SU-DHL-6 (cell line): ENCODE measurements at regions not wholly inside any gene's neighbourhood (a gene's known extent, or its start where the extent isn't known, plus 50 kb on each side); places are given as distances from the start of the nearest gene placed in this dataset.

Experiments
- H2AFZ ChIP-seq: fragments of 200-600 bp; sonication (generic); 2 replicates; pipeline ENCODE4 v1.6.1; 2014; ENCODE audit warnings: low read depth, mild to moderate bottlenecking, moderate library complexity, mixed read lengths, antibody characterized with exemption, low read length; ENCODE audit not compliant: severe bottlenecking
- H3F3A ChIP-seq: fragments of 200-600 bp; shearing (Covaris generic); 2 replicates; pipeline ENCODE4 v1.6.0; 2016; ENCODE audit warnings: antibody characterized with exemption, mild to moderate bottlenecking; ENCODE audit not compliant: insufficient read depth
- H3K27ac ChIP-seq: fragments of 200-600 bp; sonication (generic); 2 replicates; pipeline ENCODE4 v1.5.1; 2016; ENCODE audit warnings: low read depth, mild to moderate bottlenecking, low read length, moderate library complexity, mixed read lengths
- H3K27me3 ChIP-seq: fragments of 200-600 bp; sonication (generic), shearing (Covaris generic); 2 replicates; pipeline ENCODE4 v1.6.0; 2014; ENCODE audit warnings: mild to moderate bottlenecking, low read length
- H3K36me3 ChIP-seq: fragments of 200-600 bp; sonication (generic); 2 replicates; pipeline ENCODE4 v1.6.1; 2014; ENCODE audit warnings: mild to moderate bottlenecking, low read length, mixed read lengths
- H3K4me2 ChIP-seq: fragments of 300-600, 200-600 bp; shearing (Covaris generic), sonication (generic); 2 replicates; pipeline ENCODE4 v1.6.0; 2014; ENCODE audit warnings: low read length, low read depth, mild to moderate bottlenecking; ENCODE audit not compliant: poor library complexity, severe bottlenecking
- H3K4me3 ChIP-seq: fragments of 200-600 bp; sonication (generic); 2 replicates; pipeline ENCODE4 v1.5.1; 2014; ENCODE audit warnings: antibody characterized with exemption, low read length, mild to moderate bottlenecking, mixed read lengths; ENCODE audit not compliant: insufficient read depth, poor library complexity, severe bottlenecking
- H3K79me2 ChIP-seq: fragments of 200-600 bp; sonication (generic); 2 replicates; pipeline ENCODE4 v1.6.1; 2014; ENCODE audit warnings: mild to moderate bottlenecking, low read length, moderate library complexity; ENCODE audit not compliant: insufficient read depth
- H3K9ac ChIP-seq: fragments of 200-600 bp; sonication (generic); 2 replicates; pipeline ENCODE4 v1.7.0; 2014; ENCODE audit warnings: mild to moderate bottlenecking, low read length
- H3K9me2 ChIP-seq: fragments of 200-600 bp; sonication (generic); replicated peaks from 2 replicates; pipeline ENCODE4 v1.6.1; 2014; ENCODE audit warnings: low read length; ENCODE audit not compliant: insufficient read depth
- H3K9me3 ChIP-seq: fragments of 200-600 bp; sonication (generic); 2 replicates; pipeline ENCODE4 v1.6.1; 2014; ENCODE audit warnings: low read length, mixed read lengths; ENCODE audit not compliant: insufficient read depth
- H4K20me1 ChIP-seq: fragments of 200-600 bp; sonication (generic); 2 replicates; pipeline ENCODE4 v1.6.1; 2014; ENCODE audit warnings: low read depth, mild to moderate bottlenecking, antibody characterized with exemption, low read length, moderate library complexity, mixed read lengths
- EZH2phosphoT487 ChIP-seq: fragments of 200-600 bp; sonication (generic), shearing (Covaris generic); conservative IDR thresholded peaks from 2 replicates; pipeline ENCODE4 v1.6.1; 2018; ENCODE audit warnings: mild to moderate bottlenecking, antibody characterized with exemption, low read length, moderate library complexity, mixed read lengths
- TF ChIP-seq, protein P1 (sequence below): fragments of 200-600 bp; sonication (generic); IDR thresholded peaks from one replicate; pipeline ENCODE4 v1.5.1; 2017; ENCODE audit warnings: antibody characterized with exemption, mild to moderate bottlenecking, low read length, moderate library complexity; ENCODE audit not compliant: insufficient read depth, poor library complexity, severe bottlenecking

DNA sequence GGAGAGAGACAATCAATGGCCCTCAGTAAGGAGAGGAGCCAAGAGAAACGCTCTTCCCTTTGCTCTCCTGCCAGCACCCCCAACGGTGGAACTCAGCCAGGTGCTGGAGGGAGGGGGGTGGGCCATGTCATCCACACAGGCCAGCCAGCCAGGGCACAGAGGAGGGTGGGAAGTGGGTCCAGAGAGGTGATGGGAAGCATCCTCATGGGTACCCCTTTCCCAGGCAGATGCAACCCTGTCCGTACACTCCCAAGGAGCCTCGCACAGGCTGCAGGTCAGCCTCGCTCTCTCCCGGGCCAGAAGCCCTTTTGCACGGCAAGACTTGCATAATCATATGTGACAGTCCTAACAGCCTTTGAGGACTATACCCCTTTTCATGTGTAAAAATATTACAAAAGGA, 142.0 kb upstream of the NAMPT start:
- Histone ChIP-seq H4K20me1 (no peaks in the 10 kb centered on the region), H3K9me2 (no peaks in the 10 kb centered on the region), H3K27me3 (no peaks in the 10 kb centered on the region; the same call in 1 of the 2 replicates), H3F3A (no peaks in the 10 kb centered on the region), H3K27ac (no peak overlapping the region), H3K36me3 (no peaks in the 10 kb centered on the region), H2AFZ (no peak overlapping the region), H3K79me2 (no peaks in the 10 kb centered on the region), H3K4me2 (no peak overlapping the region), H3K4me3 (no peak overlapping the region), H3K9ac (no peak overlapping the region), H3K9me3 (no peaks in the 10 kb centered on the region)
- no peak for TF ChIP-seq EZH2phosphoT487
- TF ChIP-seq, protein P1, sequence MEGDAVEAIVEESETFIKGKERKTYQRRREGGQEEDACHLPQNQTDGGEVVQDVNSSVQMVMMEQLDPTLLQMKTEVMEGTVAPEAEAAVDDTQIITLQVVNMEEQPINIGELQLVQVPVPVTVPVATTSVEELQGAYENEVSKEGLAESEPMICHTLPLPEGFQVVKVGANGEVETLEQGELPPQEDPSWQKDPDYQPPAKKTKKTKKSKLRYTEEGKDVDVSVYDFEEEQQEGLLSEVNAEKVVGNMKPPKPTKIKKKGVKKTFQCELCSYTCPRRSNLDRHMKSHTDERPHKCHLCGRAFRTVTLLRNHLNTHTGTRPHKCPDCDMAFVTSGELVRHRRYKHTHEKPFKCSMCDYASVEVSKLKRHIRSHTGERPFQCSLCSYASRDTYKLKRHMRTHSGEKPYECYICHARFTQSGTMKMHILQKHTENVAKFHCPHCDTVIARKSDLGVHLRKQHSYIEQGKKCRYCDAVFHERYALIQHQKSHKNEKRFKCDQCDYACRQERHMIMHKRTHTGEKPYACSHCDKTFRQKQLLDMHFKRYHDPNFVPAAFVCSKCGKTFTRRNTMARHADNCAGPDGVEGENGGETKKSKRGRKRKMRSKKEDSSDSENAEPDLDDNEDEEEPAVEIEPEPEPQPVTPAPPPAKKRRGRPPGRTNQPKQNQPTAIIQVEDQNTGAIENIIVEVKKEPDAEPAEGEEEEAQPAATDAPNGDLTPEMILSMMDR, result no peak

- no peak overlapping the region for H3K27ac ChIP-seq
- no peak overlapping the region for H3K4me2 ChIP-seq
- no peak for TF ChIP-seq EZH2phosphoT487
- TF ChIP-seq, protein P1, result no peak
Measured at GRCh38 chr7:106425017-106425719, 140.4 kb upstream of the NAMPT start.

DNA sequence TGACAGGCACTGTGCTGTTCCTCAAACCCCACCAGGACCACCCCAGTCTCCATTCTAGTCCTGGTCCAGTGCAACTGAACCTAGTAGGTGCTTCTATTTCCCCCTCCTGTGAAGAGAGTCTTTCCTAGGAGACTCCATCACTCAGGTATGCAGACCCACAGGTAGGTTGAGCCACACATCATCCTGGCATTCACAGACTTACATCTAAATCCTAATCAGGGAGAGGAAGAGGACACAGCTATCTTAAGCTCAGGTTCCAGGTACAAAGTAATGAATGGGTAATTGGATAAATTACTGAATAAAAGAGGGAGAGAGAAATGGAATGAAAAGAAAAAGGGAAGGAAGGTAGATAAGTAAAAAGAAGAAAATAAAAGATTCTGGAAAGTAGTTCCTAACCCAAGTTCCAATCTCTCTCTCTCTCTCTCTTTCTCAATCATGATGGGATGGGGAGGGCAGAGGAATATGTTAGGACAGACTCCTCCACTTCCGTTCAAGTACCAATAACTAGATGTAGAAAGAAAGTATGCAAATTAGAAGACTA, 139.8 kb upstream of the NAMPT start:
- Histone ChIP-seq H3K36me3 (no peaks in the 10 kb centered on the region), H3K4me3 (no peak overlapping the region), H2AFZ (no peak overlapping the region), H3K9ac (no peak overlapping the region), H3K27me3 (no peaks in the 10 kb centered on the region), H3K27ac (no peak overlapping the region), H3F3A (no peaks in the 10 kb centered on the region), H3K4me2 (no peak overlapping the region), H3K79me2 (no peaks in the 10 kb centered on the region), H4K20me1 (no peaks in the 10 kb centered on the region), H3K9me3 (no peaks in the 10 kb centered on the region), H3K9me2 (no peaks in the 10 kb centered on the region)
- TF ChIP-seq, protein P1, result no peak
- TF ChIP-seq EZH2phosphoT487, result no peak

More at GRCh38 chr7:106425017-106425719, 140.4 kb upstream of the NAMPT start:
- H3F3A ChIP-seq, result no peaks in the 10 kb centered on the region
- H3K9me2 ChIP-seq, result no peaks in the 10 kb centered on the region
- H3K9ac ChIP-seq, result no peak overlapping the region
- H3K9me3 ChIP-seq, result no peaks in the 10 kb centered on the region
- no peak overlapping the region for H2AFZ ChIP-seq
- H3K36me3 ChIP-seq, result no peaks in the 10 kb centered on the region
- H4K20me1 ChIP-seq, result no peaks in the 10 kb centered on the region
- H3K79me2 ChIP-seq, result no peaks in the 10 kb centered on the region
- H3K4me3 ChIP-seq, result no peak overlapping the region
- no peaks in the 10 kb centered on the region for H3K27me3 ChIP-seq
